Adrenal gland (tissue), 9 donors: ENCODE measurements at regions not wholly inside any gene's neighbourhood (a gene's known extent, or its start where the extent isn't known, plus 50 kb on each side); places are given as distances from the start of the nearest gene placed in this dataset.

Experiments used
- DNase-seq, 7 donors: peaks; one replicate each; pipeline ENCODE4 v3.0.0-alpha.2; 2019 to 2020
- H3K27ac ChIP-seq, 5 donors: fragments of 200-600 bp; sonication (generic) in 4 of 5; 1 replicate in 3 of 5; 2 replicates in 2 of 5; pipeline versions ENCODE4 v1.5.1 to v1.8.0; 2016 to 2020; ENCODE audit warnings: mild to moderate bottlenecking in 1 of 5
- H3K27me3 ChIP-seq: fragments of 200-600 bp; 2 replicates; pipeline ENCODE4 v1.8.0; 2021
- H3K36me3 ChIP-seq, 2 donors: fragments of 200-600 bp; replicated peaks in 1 of 2; 1 replicate in 1 of 2; 2 replicates in 1 of 2; pipeline versions ENCODE4 v1.5.1 to v1.8.0; 2018 to 2022
- H3K4me1 ChIP-seq, 2 donors: fragments of 200-600 bp; replicated peaks in 1 of 2; 1 replicate in 1 of 2; 2 replicates in 1 of 2; pipeline versions ENCODE4 v1.5.1 to v1.8.0; 2018 to 2021
- H3K4me3 ChIP-seq, 4 donors: fragments of 200-600 bp; sonication (generic) in 3 of 4; one replicate each; pipeline ENCODE4 v1.5.1; 2016 to 2018
- H3K9me3 ChIP-seq, 3 donors: fragments of 200-600 bp; sonication (generic) in 1 of 3; replicated peaks in 1 of 3; 1 replicate in 2 of 3; 2 replicates in 1 of 3; pipeline versions ENCODE4 v1.5.1 to v1.8.0; 2016 to 2021
- CTCF ChIP-seq, 6 experiments: fragments of 450-650 bp in 4 of 6; fragments of 200-600 bp in 2 of 6; sonication (generic) in 1 of 6; IDR thresholded peaks; 1 replicate in 5 of 6; 2 replicates in 1 of 6; pipeline versions ENCODE4 v1.5.1 to v1.8.0; 2016 to 2021; ENCODE audit warnings: antibody characterized with exemption in 6 of 6, mild to moderate bottlenecking in 2 of 6, moderate library complexity in 1 of 6
- POLR2A ChIP-seq, 2 donors: fragments of 450-650 bp; IDR thresholded peaks; one replicate each; pipeline ENCODE4 v1.6.1; 2017; ENCODE audit warnings: antibody characterized with exemption in 2 of 2, mild to moderate bottlenecking in 2 of 2, moderate library complexity in 1 of 2
- WGBS, 4 donors: extraction: QIAGEN DNeasy Blood & Tissue Kit in 2 of 4; methylation state at CpG; one replicate each; pipeline versions ENCODE4 v1.1.5 to v1.1.7; 2013 to 2017; 5-methylcytosine and 5-hydroxymethylcytosine counted together
- intact Hi-C, 2 donors: fragments of 100-400 bp; cut with DNase I; formaldehyde crosslinking; loops; one replicate each; pipeline versions ENCODE4 v1.14.1 to v1.15.0; 2022 to 2023
- donor health status: healthy with polysubstance abuse.
- donor health status: Bipolar disorder and iron deficiency.
- donor health status: DM: yes; HTN: yes; CAD: no.
- donor health status: DM: no; HTN: no; CAD: no.
- donor health status: DM: no; HTN: no; CAD: no.

GRCh38 chr13:44814836-44815235 lies 174.4 kb downstream of the NUFIP1 start:
- no peak for TF ChIP-seq CTCF (IDR thresholded peaks at IDR 0.05)
- no peak for TF ChIP-seq POLR2A (IDR thresholded peaks at IDR 0.05)
- Histone ChIP-seq H3K4me1 (peaks cover 23 to 46% of the 10 kb centered on the region in 2 donors), H3K9me3 (no peaks in the 10 kb centered on the region), H3K36me3 (no peaks in the 10 kb centered on the region), H3K27me3 (no peaks in the 10 kb centered on the region), H3K4me3 (no peak overlapping the region), H3K27ac (no peak overlapping the region)
- intact Hi-C loops = no loop called here
- no peak for DNase-seq
- 90 to 98% (median 95%) methylated on average over 2 of the region's 2 CpGs for WGBS, 4 donors

GRCh38 chr13:44814161-44814560 lies 175.1 kb downstream of the NUFIP1 start:
- no peaks in the 10 kb centered on the region for H3K27me3 ChIP-seq
- no peaks in the 10 kb centered on the region for H3K9me3 ChIP-seq
- no peak for TF ChIP-seq POLR2A (IDR thresholded peaks at IDR 0.05)
- TF ChIP-seq CTCF (IDR thresholded peaks at IDR 0.05) = no peak
- H3K36me3 ChIP-seq = no peaks in the 10 kb centered on the region
- intact Hi-C loops = no loop called here
- 87 to 96% (median 95%) methylated on average over 2 of the region's 2 CpGs for WGBS, 4 donors
- no peak overlapping the region for H3K4me3 ChIP-seq
- H3K27ac ChIP-seq = peak overlapping the region in 1 of 5 donors; percentile 73
- no peak for DNase-seq
- H3K4me1 ChIP-seq = peaks cover 23 to 46% of the 10 kb centered on the region in 2 donors

GRCh38 chr13:44812818-44813217 lies 176.5 kb downstream of the NUFIP1 start:
- H3K9me3 ChIP-seq = no peaks in the 10 kb centered on the region
- 25 to 37% (median 33%) methylated on average over 3 of the region's 3 CpGs for WGBS, 4 donors
- peak overlapping the region in 1 of 4 donors; percentile 14 for H3K4me3 ChIP-seq
- peak in 2 of 7 donors; percentile 26 to 39 for DNase-seq
- no peaks in the 10 kb centered on the region for H3K36me3 ChIP-seq
- peaks cover 23 to 46% of the 10 kb centered on the region in 2 donors for H3K4me1 ChIP-seq
- intact Hi-C loops = no loop called here
- no peaks in the 10 kb centered on the region for H3K27me3 ChIP-seq
- peak overlapping the region in 4 of 5 donors; percentile 43 to 73 (median 64) for H3K27ac ChIP-seq
- TF ChIP-seq POLR2A (IDR thresholded peaks at IDR 0.05) (no peak), CTCF (IDR thresholded peaks at IDR 0.05) (no peak)

GRCh38 chr13:44810061-44810840 lies 179.0 kb downstream of the NUFIP1 start:
- TF ChIP-seq CTCF (IDR thresholded peaks at IDR 0.05) (no peak), POLR2A (IDR thresholded peaks at IDR 0.05) (no peak)
- H3K27me3 ChIP-seq = no peaks in the 10 kb centered on the region
- no peak overlapping the region for H3K27ac ChIP-seq
- intact Hi-C loops = no loop called here
- H3K36me3 ChIP-seq = no peaks in the 10 kb centered on the region
- no peaks in the 10 kb centered on the region for H3K9me3 ChIP-seq
- H3K4me3 ChIP-seq = no peak overlapping the region
- peak; percentile 26 to 76 (median 56) for DNase-seq
- H3K4me1 ChIP-seq = peaks cover 19 to 37% of the 10 kb centered on the region in 2 donors
- 67 to 74% (median 69%) methylated on average over 5 of the region's 5 CpGs for WGBS, 4 donors
